Neural cell (in vitro differentiated cells): ENCODE measurements at regions not wholly inside any gene's neighbourhood (a gene's known extent, or its start where the extent isn't known, plus 50 kb on each side); places are given as distances from the start of the nearest gene placed in this dataset.

ENCODE experiments used
- CTCF ChIP-seq: fragments of 450-650 bp; IDR thresholded peaks from 2 replicates; pipeline ENCODE4 v1.5.1; 2014; ENCODE audit warnings: antibody characterized with exemption, mild to moderate bottlenecking, moderate library complexity; ENCODE audit not compliant: poor library complexity, severe bottlenecking
- EP300 ChIP-seq: fragments of 450-650 bp; conservative IDR thresholded peaks from 2 replicates; pipeline ENCODE4 v1.6.1; 2014; ENCODE audit warnings: antibody characterized with exemption, mild to moderate bottlenecking, moderate library complexity; ENCODE audit not compliant: poor library complexity, severe bottlenecking
- POLR2AphosphoS5 ChIP-seq: IDR thresholded peaks from 2 replicates; pipeline ENCODE4 v1.6.1; 2012
- RAD21 ChIP-seq: fragments of 450-650 bp; conservative IDR thresholded peaks from 2 replicates; pipeline ENCODE4 v1.6.1; 2014; ENCODE audit warnings: antibody characterized with exemption, mild to moderate bottlenecking, moderate library complexity
- TAF1 ChIP-seq: IDR thresholded peaks from 2 replicates; pipeline ENCODE4 v1.6.1; 2012; ENCODE audit warnings: low read depth
- TF ChIP-seq, protein P1 (sequence below): IDR thresholded peaks from 2 replicates; pipeline ENCODE4 v1.6.1; 2012; ENCODE audit warnings: borderline replicate concordance

- TF ChIP-seq RAD21 (no peak), CTCF (no peak), EP300 (no peak), POLR2AphosphoS5 (no peak), TAF1 (no peak)
- TF ChIP-seq, protein P1, sequence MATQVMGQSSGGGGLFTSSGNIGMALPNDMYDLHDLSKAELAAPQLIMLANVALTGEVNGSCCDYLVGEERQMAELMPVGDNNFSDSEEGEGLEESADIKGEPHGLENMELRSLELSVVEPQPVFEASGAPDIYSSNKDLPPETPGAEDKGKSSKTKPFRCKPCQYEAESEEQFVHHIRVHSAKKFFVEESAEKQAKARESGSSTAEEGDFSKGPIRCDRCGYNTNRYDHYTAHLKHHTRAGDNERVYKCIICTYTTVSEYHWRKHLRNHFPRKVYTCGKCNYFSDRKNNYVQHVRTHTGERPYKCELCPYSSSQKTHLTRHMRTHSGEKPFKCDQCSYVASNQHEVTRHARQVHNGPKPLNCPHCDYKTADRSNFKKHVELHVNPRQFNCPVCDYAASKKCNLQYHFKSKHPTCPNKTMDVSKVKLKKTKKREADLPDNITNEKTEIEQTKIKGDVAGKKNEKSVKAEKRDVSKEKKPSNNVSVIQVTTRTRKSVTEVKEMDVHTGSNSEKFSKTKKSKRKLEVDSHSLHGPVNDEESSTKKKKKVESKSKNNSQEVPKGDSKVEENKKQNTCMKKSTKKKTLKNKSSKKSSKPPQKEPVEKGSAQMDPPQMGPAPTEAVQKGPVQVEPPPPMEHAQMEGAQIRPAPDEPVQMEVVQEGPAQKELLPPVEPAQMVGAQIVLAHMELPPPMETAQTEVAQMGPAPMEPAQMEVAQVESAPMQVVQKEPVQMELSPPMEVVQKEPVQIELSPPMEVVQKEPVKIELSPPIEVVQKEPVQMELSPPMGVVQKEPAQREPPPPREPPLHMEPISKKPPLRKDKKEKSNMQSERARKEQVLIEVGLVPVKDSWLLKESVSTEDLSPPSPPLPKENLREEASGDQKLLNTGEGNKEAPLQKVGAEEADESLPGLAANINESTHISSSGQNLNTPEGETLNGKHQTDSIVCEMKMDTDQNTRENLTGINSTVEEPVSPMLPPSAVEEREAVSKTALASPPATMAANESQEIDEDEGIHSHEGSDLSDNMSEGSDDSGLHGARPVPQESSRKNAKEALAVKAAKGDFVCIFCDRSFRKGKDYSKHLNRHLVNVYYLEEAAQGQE, result no peak
Measured at GRCh38 chr5:107265193-107265592, 405.5 kb downstream of the EFNA5 start.
